DND-41 (cell line): ENCODE measurements at regions not wholly inside any gene's neighbourhood (a gene's known extent, or its start where the extent isn't known, plus 50 kb on each side); places are given as distances from the start of the nearest gene placed in this dataset.

ENCODE experiments used
- EZH2 ChIP-seq: IDR thresholded peaks from 3 replicates; pipeline ENCODE4 v1.6.1; 2012; ENCODE audit warnings: borderline replicate concordance, low read depth, mild to moderate bottlenecking, moderate library complexity, low read length, inconsistent platforms; ENCODE audit not compliant: severe bottlenecking
- TF ChIP-seq, protein P1 (sequence below): IDR thresholded peaks from 2 replicates; pipeline ENCODE4 v1.5.1; 2012; ENCODE audit warnings: borderline replicate concordance, low read length, moderate library complexity, mild to moderate bottlenecking; ENCODE audit not compliant: poor library complexity, severe bottlenecking; ENCODE audit errors: extremely low read depth

DNA sequence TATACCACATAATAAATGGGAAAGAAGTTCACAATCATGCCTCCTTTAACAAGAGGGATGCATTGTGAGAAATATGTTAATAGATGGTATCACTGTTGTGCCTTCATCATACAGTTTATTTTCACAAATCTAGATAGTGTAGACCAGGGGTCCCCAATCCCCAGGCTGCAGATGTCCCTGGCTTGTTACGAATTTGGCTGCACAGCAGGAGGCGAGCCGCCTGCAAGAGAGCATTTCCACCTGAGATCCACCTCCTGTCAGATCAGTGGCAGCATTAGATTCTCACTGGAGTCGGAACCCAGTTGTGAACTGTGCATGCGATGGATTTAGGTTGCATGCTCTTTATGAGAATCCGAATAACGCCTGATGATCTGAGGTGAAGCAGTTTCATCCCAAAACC lies 361.9 kb upstream of the ZWINT start:
- TF ChIP-seq, protein P1, sequence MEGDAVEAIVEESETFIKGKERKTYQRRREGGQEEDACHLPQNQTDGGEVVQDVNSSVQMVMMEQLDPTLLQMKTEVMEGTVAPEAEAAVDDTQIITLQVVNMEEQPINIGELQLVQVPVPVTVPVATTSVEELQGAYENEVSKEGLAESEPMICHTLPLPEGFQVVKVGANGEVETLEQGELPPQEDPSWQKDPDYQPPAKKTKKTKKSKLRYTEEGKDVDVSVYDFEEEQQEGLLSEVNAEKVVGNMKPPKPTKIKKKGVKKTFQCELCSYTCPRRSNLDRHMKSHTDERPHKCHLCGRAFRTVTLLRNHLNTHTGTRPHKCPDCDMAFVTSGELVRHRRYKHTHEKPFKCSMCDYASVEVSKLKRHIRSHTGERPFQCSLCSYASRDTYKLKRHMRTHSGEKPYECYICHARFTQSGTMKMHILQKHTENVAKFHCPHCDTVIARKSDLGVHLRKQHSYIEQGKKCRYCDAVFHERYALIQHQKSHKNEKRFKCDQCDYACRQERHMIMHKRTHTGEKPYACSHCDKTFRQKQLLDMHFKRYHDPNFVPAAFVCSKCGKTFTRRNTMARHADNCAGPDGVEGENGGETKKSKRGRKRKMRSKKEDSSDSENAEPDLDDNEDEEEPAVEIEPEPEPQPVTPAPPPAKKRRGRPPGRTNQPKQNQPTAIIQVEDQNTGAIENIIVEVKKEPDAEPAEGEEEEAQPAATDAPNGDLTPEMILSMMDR, result no peak
- TF ChIP-seq EZH2, result no peak
